ENCODE measurements at regions not wholly inside any gene's neighbourhood (a gene's known extent, or its start where the extent isn't known, plus 50 kb on each side); places are given as distances from the start of the nearest gene placed in this dataset.

- H3K36me3 Mint-ChIP-seq (ENCODE audit: insufficient read depth, unreplicated experiment): no peaks in the 10 kb centered on the region
- no peak overlapping the region for H3K4me3 Mint-ChIP-seq (ENCODE audit: low read depth, unreplicated experiment)
- H3K9me3 Mint-ChIP-seq (ENCODE audit: low read depth, unreplicated experiment): no peaks in the 10 kb centered on the region
- DNase-seq: no peak
- BruUV-seq (replicated peaks): no TSS peak
- TF ChIP-seq, protein P1, sequence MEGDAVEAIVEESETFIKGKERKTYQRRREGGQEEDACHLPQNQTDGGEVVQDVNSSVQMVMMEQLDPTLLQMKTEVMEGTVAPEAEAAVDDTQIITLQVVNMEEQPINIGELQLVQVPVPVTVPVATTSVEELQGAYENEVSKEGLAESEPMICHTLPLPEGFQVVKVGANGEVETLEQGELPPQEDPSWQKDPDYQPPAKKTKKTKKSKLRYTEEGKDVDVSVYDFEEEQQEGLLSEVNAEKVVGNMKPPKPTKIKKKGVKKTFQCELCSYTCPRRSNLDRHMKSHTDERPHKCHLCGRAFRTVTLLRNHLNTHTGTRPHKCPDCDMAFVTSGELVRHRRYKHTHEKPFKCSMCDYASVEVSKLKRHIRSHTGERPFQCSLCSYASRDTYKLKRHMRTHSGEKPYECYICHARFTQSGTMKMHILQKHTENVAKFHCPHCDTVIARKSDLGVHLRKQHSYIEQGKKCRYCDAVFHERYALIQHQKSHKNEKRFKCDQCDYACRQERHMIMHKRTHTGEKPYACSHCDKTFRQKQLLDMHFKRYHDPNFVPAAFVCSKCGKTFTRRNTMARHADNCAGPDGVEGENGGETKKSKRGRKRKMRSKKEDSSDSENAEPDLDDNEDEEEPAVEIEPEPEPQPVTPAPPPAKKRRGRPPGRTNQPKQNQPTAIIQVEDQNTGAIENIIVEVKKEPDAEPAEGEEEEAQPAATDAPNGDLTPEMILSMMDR (IDR thresholded peaks at IDR 0.05; ENCODE audit: unreplicated experiment): no peak
- no peak overlapping the region for H3K27ac Mint-ChIP-seq (ENCODE audit: unreplicated experiment)
- H3K4me1 Mint-ChIP-seq (ENCODE audit: low read depth, unreplicated experiment): no peaks in the 10 kb centered on the region
- CTCF ChIA-PET: no interaction called here
- no peaks in the 10 kb centered on the region for H3K27me3 Mint-ChIP-seq (ENCODE audit: unreplicated experiment)
- intact Hi-C loops (cut with micrococcal nuclease; ENCODE audit: unreplicated experiment): no loop called here
Measured at GRCh38 chr14:37851054-37851453, 255.6 kb downstream of the TTC6 start.

GRCh38 chr14:37855871-37856270 is 260.4 kb downstream of the TTC6 start:
- H3K36me3 Mint-ChIP-seq (ENCODE audit: insufficient read depth, unreplicated experiment): no peaks in the 10 kb centered on the region
- CTCF ChIA-PET: no interaction called here
- H3K27ac Mint-ChIP-seq (ENCODE audit: unreplicated experiment): no peak overlapping the region
- intact Hi-C loops (cut with micrococcal nuclease; ENCODE audit: unreplicated experiment): no loop called here
- TF ChIP-seq, protein P1 (IDR thresholded peaks at IDR 0.05; ENCODE audit: unreplicated experiment): no peak
- no peaks in the 10 kb centered on the region for H3K4me1 Mint-ChIP-seq (ENCODE audit: low read depth, unreplicated experiment)
- H3K9me3 Mint-ChIP-seq (ENCODE audit: low read depth, unreplicated experiment): no peaks in the 10 kb centered on the region
- H3K4me3 Mint-ChIP-seq (ENCODE audit: low read depth, unreplicated experiment): no peak overlapping the region
- no peaks in the 10 kb centered on the region for H3K27me3 Mint-ChIP-seq (ENCODE audit: unreplicated experiment)
- DNase-seq: no peak
- no TSS peak for BruUV-seq (replicated peaks)

- CTCF ChIA-PET: no interaction called here
- Mint-ChIP-seq H3K27me3 (ENCODE audit: unreplicated experiment) (no peaks in the 10 kb centered on the region), H3K4me1 (ENCODE audit: low read depth, unreplicated experiment) (no peaks in the 10 kb centered on the region), H3K36me3 (ENCODE audit: insufficient read depth, unreplicated experiment) (no peaks in the 10 kb centered on the region), H3K27ac (ENCODE audit: unreplicated experiment) (no peak overlapping the region), H3K4me3 (ENCODE audit: low read depth, unreplicated experiment) (no peak overlapping the region), H3K9me3 (ENCODE audit: low read depth, unreplicated experiment) (no peaks in the 10 kb centered on the region)
- no peak for DNase-seq
- no TSS peak for BruUV-seq (replicated peaks)
- TF ChIP-seq, protein P1 (IDR thresholded peaks at IDR 0.05; ENCODE audit: unreplicated experiment): no peak
- intact Hi-C loops (cut with micrococcal nuclease; ENCODE audit: unreplicated experiment): no loop called here
Measured at GRCh38 chr14:37857774-37858266, 262.4 kb downstream of the TTC6 start.

GRCh38 chr14:37858733-37859132 is 263.3 kb downstream of the TTC6 start:
- H3K9me3 Mint-ChIP-seq (ENCODE audit: low read depth, unreplicated experiment): no peaks in the 10 kb centered on the region
- no peak overlapping the region for H3K27ac Mint-ChIP-seq (ENCODE audit: unreplicated experiment)
- no peak overlapping the region for H3K4me3 Mint-ChIP-seq (ENCODE audit: low read depth, unreplicated experiment)
- H3K4me1 Mint-ChIP-seq (ENCODE audit: low read depth, unreplicated experiment): no peaks in the 10 kb centered on the region
- no peaks in the 10 kb centered on the region for H3K27me3 Mint-ChIP-seq (ENCODE audit: unreplicated experiment)
- DNase-seq: no peak
- TF ChIP-seq, protein P1 (IDR thresholded peaks at IDR 0.05; ENCODE audit: unreplicated experiment): no peak
- intact Hi-C loops (cut with micrococcal nuclease; ENCODE audit: unreplicated experiment): no loop called here
- CTCF ChIA-PET: no interaction called here
- BruUV-seq (replicated peaks): no TSS peak
- no peaks in the 10 kb centered on the region for H3K36me3 Mint-ChIP-seq (ENCODE audit: insufficient read depth, unreplicated experiment)

Data from Calu3 (cell line).